GM21529 (cell line): ENCODE measurements at regions not wholly inside any gene's neighbourhood (a gene's known extent, or its start where the extent isn't known, plus 50 kb on each side); places are given as distances from the start of the nearest gene placed in this dataset.
A peak's percentile ranks its signal among the peaks of the same experiment; 100 is the strongest.
"Not testable (repeated sequence)": the region's sequence is repeated elsewhere in the genome, so short reads cannot be mapped to it uniquely, and the experiment has no call there.

Experiments
- ATAC-seq: cut with Tn5 transposase; IDR thresholded peaks from one replicate; pipeline ENCODE4 v1.9.1; 2021; ENCODE audit not compliant: unreplicated experiment

DNA sequence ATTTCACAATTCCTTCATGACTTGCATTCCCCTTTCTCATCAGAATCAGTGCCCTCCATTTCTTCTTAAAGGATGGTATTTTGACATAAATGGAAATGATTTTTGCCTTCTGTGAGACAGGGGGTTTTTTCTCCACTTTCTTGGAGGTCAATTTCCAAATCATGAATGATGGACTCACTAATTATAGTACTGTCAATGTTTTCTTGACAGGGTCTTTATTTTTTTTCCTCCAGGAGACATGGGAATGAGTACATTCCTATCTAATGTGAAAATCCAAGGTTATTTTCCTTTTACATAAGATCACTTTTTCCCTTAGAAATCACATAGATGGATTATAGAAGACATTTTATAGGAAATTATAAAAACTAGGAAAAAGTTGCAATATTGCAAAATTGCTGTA, 141.7 kb downstream of the SPATA31A6 start:
- ATAC-seq = not testable (repeated sequence)

DNA sequence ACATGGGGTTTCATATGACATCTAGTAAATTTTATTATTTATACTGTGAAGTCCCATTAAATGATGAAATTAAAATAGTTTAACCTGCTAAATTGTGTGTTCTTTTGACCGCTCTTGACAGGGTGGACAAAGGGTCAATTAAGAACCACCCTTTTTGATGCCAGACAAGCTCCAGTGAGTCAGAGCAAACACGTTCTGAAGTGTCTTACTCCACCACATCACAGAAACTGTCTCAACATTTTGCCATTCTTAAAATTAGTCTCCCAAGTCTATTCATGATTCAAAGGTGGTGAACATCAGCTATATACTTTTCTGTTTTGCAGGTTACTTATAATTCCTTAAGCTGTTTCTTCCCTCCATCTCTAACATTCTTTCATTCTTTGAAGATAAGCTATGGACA, 142.1 kb downstream of the SPATA31A6 start:
- not testable (repeated sequence) for ATAC-seq

DNA sequence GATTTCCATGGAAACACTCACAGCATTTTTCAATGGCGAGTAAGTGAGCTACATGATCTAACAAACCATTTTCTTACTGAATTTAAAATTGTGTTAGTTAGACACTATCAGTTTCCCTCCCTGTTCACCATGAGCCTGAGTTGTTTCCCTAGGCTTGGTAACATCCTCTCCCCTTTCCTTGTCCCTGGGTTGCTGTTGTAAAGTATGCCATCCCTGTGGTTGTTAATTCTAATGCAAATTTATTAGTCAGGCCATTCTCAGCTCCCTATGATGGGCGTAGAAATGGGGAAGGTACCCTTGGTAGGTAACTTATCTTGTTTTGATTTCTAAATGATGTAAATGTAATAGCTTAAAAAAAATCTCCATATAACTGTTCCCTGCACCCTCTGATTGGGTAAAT, 143.0 kb downstream of the SPATA31A6 start:
- ATAC-seq = not testable (repeated sequence)

DNA sequence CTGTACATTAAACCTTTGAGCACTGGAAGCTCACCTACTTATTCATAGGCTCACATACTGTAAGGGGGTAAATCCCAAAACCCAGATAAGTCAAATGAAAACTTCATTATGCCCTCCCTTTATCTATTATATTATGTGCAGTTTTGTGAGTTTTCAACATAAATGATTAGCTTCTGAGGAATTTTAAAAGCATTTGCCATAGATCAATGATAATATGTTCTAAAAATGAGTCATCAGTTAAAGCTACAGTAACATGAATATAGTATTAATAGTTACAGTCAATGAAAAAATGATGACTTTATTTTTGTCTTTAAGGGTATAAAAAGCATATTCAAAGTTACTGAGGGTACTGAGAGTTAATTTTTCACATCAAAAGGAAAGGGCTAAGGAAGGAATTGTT, 151.9 kb downstream of the SPATA31A6 start:
- ATAC-seq = not testable (repeated sequence)

DNA sequence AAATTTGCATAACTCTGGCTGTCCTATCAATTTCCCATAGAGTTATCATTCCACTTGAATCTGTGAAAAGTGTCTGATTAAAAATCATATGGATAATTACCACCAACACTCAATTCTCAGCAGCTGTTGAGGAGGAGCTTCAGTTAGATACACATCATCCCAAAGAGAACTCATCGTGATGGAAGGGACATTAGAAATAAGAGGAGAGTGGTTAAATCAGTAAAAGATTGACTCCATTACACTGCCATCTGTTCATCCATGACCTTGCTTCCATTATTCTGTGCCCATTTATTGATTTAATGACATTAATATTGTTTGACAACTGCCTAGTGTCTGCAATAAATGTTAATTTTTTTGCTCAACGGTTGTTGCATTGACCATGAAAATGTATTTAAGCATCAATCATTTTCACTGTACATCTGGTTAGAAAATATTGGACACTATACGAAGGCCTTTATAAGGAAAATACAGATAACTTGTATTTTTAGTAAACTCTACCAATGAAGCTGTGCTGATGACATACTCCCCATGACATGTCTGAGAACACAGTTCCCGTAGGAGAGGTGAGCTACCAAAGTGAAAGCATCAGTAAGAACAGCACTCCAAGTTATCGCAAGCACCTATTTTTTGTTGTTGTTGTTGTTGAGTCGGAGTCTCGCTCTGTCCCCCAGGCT, 152.7 kb downstream of the SPATA31A6 start:
- not testable (repeated sequence) for ATAC-seq

DNA sequence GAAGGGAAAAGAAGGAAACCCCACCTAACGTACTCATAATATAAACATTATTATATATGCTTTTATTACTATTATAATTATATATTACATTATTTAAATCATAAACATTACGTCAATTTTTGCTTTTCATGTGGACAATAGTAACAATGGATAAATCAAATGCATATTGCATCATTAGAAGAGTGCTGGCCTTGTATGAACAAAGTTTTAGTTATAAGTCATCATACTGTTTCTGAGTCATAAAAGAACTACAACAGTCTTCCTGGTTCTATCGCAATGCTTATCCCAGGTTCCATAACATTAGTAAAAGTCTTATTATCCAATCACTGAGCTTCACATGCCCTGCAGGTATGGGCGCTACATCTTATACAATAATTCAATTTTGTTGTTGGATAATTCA, 154.8 kb downstream of the SPATA31A6 start:
- not testable (repeated sequence) for ATAC-seq

DNA sequence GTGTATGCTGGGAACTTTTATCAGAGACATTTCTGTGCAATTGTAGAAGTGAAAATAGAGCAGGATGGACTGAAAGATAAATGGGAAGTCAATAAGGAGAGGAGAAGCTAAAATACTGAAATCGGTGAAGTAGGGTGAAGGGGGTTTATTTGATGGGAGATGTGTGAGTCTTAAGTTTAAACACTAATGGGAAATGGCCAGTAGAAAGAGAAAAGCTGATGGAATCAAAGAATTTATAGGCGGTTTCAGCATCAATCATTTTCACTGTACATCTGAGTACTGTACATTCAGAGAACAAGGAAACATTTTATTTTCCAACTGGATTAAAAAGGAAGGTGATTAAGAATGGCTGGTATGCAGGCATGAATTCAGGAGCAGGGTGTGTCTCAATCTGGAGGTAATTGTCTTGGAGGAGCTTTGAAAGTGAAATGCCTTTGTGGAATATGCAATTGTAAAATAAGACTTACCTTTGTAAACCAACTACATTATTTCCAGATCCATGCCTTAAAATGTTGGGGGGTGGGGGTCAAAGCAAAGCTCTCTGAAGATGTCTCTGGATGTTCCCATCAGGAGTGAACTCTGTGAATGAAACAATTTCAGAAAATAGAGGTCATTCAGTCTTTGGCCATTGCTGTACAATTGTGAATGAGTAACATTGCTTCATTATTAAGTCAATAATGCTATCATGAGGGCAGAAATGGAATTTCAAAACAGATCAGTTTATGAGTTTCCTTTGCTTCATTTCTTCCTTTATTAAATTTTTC, 156.4 kb downstream of the SPATA31A6 start:
- ATAC-seq = not testable (repeated sequence)

DNA sequence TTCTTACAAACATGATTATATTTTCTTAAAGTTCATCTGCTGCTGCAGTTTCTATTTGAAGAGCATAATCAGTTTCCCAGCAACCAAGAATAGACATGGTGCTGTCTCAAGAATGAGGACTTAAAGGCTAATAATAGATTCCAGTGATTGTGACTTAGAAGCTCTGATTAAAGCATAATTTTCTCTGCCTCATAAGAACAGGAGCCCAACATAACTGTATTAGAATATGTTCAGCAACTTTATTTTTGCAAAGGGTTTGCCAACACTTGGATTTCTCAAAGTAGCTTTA, 156.9 kb downstream of the SPATA31A6 start:
- not testable (repeated sequence) for ATAC-seq

DNA sequence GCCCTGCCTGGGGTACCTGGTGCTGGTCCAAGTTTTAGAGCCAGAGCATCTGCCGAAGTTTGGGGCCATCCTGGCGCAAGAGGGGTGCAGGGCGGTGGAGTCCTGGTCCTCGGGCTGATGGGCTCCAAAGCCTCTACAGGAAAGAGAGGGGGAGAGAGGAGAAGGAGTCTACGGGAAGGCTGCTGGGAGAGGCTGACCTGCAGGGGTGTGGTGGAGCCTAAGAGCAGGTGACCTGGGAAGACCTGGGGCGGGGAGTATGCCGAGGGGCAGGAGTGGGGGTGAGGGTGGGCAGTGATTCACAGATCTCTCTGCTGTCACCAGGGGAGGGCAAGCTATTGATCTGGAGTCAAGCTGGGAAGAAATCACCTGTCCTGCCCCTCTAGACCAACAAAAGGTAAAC, 158.4 kb downstream of the SPATA31A6 start:
- ATAC-seq = not testable (repeated sequence)

DNA sequence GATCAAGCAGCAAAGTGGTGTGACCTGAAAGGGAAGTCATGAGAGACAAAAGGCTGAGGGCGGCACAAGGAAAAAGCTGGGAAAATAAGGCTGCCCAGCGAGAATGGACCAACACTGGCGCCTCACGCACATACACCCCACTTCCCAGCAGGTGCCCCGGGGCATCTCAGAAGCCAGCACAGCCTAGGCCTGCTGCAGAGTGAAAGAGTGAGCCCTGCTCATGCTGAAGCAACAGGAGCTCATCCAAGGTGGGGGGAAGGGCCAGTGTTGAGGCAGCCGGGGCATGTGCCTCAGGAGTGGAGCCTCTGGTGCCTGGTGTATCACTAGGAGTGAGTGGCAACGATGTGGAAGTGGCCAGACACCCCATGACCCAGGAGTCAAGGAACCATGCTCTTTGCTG, 158.8 kb downstream of the SPATA31A6 start:
- ATAC-seq = not testable (repeated sequence)

DNA sequence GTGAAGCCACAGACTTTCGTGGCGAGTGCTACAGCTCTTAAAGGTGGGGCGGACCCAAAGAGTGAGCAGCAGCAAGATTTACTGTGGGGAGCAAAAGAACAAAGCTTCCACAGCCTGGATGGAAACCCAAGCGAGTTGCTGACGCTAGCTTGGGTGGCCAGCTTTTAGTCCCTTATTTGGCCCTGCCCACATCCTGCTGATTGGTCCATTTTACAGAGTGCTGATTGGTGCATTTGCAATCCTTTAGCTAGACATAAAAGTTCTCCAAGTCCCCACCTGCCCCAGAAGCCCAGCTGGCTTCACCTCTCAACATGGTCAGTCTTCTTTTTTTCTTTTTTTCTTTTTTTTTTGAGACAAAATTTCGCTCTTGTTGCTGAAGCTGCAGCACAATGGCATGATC, 161.0 kb downstream of the SPATA31A6 start:
- not testable (repeated sequence) for ATAC-seq

DNA sequence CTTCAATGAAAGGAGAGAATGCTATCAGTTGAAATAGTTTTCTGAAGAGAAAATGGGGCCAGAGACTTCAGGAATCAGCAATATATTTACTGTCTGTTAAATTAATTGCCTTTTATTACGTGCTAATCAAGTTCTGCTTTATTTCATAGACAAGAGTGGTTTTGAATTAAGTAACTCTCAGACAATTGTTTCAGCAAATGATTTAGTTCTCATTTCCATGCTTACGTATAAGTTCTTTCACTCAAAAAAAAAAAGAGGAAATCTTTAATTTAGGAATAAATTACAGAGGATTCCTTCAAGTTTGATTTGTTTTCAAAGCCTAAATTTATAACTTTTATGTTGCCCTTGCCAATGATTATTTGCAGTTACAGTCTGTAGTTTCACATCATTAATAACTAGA, 163.5 kb downstream of the SPATA31A6 start:
- ATAC-seq = not testable (repeated sequence)

DNA sequence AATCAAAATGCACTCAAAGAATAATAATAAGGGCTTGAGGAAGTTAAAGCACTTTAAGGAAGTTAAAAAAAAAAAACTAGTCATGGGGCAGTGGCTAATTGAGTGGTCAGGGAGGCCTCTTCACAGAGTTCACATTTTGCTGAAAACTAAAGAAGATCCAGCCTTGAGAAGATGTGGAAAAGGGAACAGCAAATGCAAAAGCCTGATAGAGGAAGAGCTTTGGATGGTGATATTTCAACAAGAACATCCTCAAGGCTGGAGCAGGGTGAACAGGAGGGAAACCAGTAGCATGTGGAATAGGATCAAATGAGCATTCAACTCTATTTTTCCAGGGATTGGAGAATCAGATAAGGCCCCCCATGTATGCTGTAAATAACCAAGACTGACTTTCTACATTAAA, 165.7 kb downstream of the SPATA31A6 start:
- not testable (repeated sequence) for ATAC-seq

DNA sequence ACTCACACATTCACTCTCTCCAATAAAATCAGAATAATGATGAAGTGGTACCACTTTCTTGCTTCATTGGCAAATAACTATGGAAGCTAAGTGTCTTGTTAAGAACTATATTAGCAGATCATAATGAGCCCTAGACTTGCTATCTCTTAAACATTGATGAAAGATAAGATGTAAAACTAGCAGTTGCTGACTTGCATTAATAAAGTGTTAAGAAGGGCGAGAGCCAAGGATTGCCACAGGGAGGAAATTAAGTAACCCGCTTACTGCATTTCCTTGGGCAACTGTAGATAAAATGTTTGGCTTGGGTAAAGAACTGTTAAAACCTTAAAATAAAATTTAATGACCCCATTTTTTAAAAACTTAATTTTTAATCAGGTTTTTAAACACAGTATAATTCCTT, 167.0 kb downstream of the SPATA31A6 start:
- ATAC-seq = not testable (repeated sequence)

DNA sequence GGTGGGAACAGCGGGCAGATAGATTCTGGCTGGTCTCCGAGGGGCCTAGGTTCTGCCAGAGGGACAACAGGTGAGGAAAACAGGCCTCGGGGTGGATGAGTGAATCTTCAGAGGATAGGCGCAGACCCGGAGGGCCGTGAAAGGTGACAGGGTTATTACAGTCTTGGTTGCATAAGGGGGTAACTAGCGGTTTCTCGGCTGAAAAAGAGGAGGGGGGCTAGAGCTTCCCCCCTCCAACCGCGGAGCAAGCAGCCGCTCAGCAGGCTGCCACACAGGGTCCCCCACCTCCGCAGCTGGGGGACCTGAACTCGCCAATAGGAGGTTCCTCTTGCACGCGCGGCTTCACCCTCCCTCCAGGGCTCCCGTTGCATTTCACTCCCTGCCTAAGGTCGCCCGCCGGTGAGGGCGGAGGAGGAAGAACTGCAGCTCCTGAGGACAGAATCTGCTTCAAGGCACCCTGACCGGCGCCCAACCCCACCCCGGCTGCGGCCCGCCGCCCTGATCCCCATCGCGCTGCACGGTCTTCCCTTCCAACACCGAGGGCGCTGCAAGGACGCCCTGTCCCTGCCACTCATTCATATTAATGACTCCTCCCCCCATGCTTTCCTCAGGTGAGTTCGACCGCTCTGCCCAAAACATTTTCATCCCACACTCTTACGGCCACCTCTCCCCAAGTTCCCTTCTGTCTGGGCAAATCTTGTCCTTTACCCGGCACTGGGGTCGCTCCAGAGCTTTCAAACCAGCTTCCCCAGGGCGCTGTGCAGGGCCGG, 174.3 kb downstream of the SPATA31A6 start:
- ATAC-seq = not testable (repeated sequence)

DNA sequence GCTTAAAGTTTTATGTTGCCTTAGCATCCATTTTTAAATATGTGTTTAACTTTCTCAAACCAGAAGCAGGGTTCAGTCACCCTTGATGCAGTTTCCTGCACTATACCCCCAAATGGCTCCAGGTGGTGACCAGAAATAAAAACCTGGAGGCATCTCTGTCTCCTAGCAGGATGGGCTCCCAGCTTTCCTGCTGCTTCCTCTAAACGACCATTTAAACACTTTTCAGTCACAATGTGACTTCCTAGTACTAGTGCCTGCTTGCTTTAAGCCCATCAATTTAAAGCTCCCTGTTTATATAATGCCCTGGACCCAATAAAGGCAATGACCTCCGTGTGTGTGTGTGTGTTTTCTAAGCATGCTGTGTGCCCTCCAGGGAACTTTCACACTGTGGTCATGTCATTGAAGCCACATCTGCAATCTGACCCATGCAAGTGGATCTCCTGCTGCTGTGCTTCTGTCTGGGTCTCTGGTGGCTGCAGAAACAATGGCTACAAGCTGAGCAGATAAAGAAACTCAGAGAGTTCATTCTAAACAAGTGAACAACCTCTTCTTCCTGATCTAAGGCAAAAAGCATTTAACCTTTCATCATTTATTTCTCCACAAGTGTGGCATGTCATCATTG, 175.3 kb downstream of the SPATA31A6 start:
- ATAC-seq = not testable (repeated sequence)

DNA sequence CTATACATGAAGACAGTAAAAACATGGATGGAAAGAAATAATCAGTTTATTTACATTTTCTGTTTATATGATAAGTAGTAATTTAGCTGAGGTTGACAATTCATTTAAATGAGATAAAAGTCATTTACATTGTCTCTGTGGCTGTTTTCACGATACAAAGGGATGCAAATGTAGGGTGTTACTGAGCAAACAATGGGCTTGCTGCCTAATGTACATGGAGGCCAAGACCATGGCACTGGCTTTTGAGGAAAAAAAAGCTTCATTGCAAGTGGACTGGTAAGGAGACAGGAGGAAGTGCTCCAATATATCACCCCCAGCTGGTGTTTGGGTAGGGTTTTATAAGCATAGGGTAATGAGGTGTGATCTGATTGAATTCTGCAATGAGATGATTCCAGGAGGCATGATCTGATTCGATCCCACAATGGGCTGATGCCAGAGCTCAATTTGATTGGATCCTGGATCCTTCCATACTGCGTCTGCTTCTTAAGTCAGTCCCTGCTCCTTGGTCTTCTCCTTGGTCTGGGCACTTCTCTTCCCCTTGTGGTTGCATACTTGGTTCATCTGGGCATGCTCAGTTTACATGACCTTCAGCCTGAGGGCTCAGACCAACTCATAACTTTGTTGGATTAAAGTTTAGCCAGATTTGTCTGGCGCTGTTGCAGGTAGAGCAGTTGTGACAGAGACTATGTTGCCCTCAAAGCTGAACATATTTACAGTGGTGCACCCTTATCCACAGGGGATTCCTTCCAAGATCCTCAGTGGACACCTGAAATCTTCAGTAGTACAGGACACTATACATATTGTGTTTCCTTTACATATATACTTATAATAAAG, 181.2 kb downstream of the SPATA31A6 start:
- ATAC-seq = not testable (repeated sequence)

DNA sequence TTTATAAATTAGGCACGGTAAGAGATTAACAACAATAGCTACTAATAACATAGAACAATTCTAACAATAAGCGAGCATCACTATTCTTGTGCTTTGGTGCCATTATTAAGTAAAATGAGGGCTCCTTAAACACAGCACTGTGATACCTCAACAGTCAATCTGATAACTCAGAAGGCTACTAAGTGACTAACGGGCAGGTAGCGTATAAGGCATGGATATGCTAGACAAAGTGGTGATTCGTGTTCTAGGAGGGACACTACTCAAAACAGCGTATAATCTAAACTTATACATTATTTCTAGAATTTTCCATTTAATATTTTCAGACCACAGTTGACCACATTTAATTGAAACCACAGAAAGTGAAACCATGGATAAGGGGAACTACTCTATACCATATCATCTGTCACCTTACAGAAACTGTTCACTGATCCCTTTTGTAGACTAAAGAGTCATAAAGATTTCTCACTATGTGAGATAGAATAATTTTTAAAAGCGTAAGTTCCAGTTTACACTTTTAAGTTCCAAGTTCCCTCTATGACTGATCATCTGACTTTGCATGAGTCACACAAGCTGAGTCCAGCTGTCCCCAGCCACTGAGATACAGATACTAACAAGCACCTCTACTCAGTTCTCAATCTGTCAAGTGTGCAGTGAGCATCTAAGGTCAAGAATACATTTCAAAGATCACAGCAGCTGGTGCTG, 181.9 kb downstream of the SPATA31A6 start:
- peak; percentile 94 for ATAC-seq

DNA sequence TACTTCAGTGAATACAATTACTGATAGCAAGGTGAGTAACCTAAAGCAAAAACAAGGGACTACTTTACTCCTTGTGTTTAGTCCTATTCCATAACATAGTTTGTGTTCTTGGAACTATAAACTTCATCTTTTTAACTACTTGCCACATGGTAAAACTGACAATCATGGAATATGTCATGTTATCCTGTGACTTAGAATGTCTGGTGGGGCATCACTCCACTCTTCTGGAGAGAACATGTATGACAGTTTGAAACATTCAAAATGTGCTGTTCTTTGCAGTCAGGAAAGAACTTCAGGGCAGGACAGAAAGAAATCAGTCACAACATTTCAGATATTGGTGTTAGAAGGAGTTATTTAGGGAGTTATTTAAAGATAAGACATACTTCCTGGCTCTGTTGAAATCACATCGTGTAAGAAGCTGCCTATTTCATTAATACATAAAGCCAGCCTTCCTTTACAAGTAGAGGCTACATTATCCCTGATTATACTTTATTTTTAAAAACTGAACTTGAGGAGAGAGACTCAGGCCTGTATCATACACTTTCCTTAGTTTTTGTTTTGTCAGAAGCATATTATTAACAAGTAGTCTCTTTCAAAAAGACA, 184.9 kb downstream of the SPATA31A6 start:
- ATAC-seq = not testable (repeated sequence)
